Gastroesophageal sphincter (tissue), 3 donors: ENCODE measurements at regions not wholly inside any gene's neighbourhood (a gene's known extent, or its start where the extent isn't known, plus 50 kb on each side); places are given as distances from the start of the nearest gene placed in this dataset.

Source experiments
- EP300 ChIP-seq: sonication (generic); formaldehyde crosslinking; IDR thresholded peaks from one replicate; pipeline ENCODE4 v1.6.1; 2017; ENCODE audit warnings: antibody characterized with exemption, mild to moderate bottlenecking
- POLR2A ChIP-seq, 2 donors: fragments of 450-650 bp; IDR thresholded peaks; one replicate each; pipeline ENCODE4 v1.6.1; 2017; ENCODE audit warnings: antibody characterized with exemption in 2 of 2, mild to moderate bottlenecking in 2 of 2, moderate library complexity in 1 of 2
- POLR2AphosphoS5 ChIP-seq: sonication (generic); formaldehyde crosslinking; IDR thresholded peaks from one replicate; pipeline ENCODE4 v1.6.1; 2017; ENCODE audit warnings: antibody characterized with exemption
- TF ChIP-seq, protein P1 (sequence below), 4 experiments: fragments of 200-600 bp in 2 of 4; fragments of 450-650 bp in 2 of 4; sonication (generic) in 1 of 4; IDR thresholded peaks; one replicate each; pipeline ENCODE4 v1.5.1; 2017 to 2019; ENCODE audit warnings: antibody characterized with exemption in 4 of 4, mild to moderate bottlenecking in 2 of 4, moderate library complexity in 2 of 4

DNA sequence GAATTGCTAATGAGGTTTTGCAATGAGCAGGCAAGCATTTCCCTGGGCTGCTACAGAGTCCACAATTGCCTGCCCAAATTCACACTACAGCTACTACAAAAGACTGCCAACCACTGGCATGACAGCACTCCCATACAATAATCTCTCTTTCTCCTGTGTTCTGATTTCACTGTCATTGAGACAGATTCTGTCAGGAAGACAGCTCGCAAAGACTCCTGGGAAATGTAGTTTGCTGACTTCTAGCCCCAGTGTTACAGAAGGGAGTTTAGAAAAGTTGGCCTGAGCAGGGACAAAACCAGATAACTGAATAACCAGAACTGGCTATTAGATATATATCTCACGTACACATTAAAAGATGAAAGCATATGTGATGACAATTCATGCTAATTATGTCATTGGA lies 1231.3 kb upstream of the PRKX start:
- TF ChIP-seq EP300: no peak
- TF ChIP-seq, protein P1, sequence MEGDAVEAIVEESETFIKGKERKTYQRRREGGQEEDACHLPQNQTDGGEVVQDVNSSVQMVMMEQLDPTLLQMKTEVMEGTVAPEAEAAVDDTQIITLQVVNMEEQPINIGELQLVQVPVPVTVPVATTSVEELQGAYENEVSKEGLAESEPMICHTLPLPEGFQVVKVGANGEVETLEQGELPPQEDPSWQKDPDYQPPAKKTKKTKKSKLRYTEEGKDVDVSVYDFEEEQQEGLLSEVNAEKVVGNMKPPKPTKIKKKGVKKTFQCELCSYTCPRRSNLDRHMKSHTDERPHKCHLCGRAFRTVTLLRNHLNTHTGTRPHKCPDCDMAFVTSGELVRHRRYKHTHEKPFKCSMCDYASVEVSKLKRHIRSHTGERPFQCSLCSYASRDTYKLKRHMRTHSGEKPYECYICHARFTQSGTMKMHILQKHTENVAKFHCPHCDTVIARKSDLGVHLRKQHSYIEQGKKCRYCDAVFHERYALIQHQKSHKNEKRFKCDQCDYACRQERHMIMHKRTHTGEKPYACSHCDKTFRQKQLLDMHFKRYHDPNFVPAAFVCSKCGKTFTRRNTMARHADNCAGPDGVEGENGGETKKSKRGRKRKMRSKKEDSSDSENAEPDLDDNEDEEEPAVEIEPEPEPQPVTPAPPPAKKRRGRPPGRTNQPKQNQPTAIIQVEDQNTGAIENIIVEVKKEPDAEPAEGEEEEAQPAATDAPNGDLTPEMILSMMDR (IDR thresholded peaks at IDR 0.05): no peak
- TF ChIP-seq POLR2A (IDR thresholded peaks at IDR 0.05): no peak
- no peak for TF ChIP-seq POLR2AphosphoS5
